Retinal pigment epithelial cell (primary cell): ENCODE measurements at regions not wholly inside any gene's neighbourhood (a gene's known extent, or its start where the extent isn't known, plus 50 kb on each side); places are given as distances from the start of the nearest gene placed in this dataset.

Experiments
- DNase-seq: peaks from one replicate; pipeline ENCODE4 v3.0.0-alpha.2; 2010; ENCODE audit warnings: low read depth
- H3K4me3 ChIP-seq: 2 replicates; pipeline ENCODE4 v1.5.1; 2011; ENCODE audit warnings: mild to moderate bottlenecking, low read length, control low read depth, moderate library complexity
- TF ChIP-seq, protein P1 (sequence below): conservative IDR thresholded peaks from 2 replicates; pipeline ENCODE4 v1.5.1; 2011; ENCODE audit warnings: low read depth, low read length, control low read depth, inconsistent platforms

DNA sequence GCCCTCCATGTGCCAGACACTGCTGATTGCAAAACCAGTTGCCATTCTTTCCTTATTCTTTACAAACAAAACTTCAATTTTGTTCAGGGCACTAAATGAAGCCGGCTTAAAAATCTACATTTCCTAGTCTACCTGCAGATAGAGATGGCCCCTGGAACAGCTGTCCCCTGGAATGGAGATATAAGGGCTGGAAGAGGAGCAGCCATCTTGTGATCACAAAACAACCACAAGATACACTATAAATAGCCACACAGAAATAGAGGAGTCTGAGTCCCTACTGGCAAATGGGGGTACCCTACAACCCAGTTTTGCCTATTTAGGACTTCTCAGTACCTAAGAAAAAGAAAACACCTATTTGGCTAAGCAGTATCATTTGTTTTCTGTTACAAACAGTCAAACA, 115.9 kb upstream of the BEND6 start:
- DNase-seq: no peak
- no peak overlapping the region for H3K4me3 ChIP-seq
- TF ChIP-seq, protein P1, sequence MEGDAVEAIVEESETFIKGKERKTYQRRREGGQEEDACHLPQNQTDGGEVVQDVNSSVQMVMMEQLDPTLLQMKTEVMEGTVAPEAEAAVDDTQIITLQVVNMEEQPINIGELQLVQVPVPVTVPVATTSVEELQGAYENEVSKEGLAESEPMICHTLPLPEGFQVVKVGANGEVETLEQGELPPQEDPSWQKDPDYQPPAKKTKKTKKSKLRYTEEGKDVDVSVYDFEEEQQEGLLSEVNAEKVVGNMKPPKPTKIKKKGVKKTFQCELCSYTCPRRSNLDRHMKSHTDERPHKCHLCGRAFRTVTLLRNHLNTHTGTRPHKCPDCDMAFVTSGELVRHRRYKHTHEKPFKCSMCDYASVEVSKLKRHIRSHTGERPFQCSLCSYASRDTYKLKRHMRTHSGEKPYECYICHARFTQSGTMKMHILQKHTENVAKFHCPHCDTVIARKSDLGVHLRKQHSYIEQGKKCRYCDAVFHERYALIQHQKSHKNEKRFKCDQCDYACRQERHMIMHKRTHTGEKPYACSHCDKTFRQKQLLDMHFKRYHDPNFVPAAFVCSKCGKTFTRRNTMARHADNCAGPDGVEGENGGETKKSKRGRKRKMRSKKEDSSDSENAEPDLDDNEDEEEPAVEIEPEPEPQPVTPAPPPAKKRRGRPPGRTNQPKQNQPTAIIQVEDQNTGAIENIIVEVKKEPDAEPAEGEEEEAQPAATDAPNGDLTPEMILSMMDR: no peak

GRCh38 chr6:56838016-56838555, 116.8 kb upstream of the BEND6 start:
- H3K4me3 ChIP-seq: no peak overlapping the region
- DNase-seq: no peak
- TF ChIP-seq, protein P1: no peak

DNA sequence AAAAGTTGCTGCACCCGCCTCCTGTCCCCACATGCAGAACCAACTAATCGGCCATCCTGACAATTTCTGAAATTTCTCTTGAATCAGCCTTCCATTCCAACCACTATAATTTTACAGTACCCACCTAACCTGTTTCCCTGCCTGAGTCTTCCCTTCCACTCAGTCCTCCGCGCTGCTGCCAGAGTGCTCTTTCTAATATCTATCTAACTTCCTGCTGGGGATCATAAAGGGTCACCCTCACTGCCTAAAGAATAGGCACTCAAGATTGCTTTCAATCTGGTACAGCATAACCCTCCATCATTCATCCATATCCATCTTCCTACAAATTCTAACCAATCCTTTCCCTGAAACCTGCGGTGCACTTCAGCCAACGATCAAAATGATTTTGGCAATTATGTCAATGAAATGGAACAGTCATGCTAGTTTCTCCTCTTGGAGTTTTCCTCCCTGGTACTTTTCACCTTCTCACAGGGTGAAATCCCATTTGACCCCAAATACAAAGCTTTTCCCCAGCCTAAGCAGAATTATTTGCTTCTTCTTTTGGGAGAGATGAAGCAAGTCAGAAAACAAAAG, 117.5 kb upstream of the BEND6 start:
- H3K4me3 ChIP-seq: no peak overlapping the region
- no peak for DNase-seq
- TF ChIP-seq, protein P1: no peak

- DNase-seq: no peak
- no peak overlapping the region for H3K4me3 ChIP-seq
- TF ChIP-seq, protein P1: no peak
These were observed 119.3 kb upstream of the BEND6 start for GRCh38 chr6:56835612-56836011.

- TF ChIP-seq, protein P1: no peak
- no peak overlapping the region for H3K4me3 ChIP-seq
- DNase-seq: no peak
These were observed 121.0 kb upstream of the BEND6 start for GRCh38 chr6:56833873-56834272.

- no peak overlapping the region for H3K4me3 ChIP-seq
- no peak for DNase-seq
- TF ChIP-seq, protein P1: no peak
These were observed 121.6 kb upstream of the BEND6 start for GRCh38 chr6:56833127-56833791.

- H3K4me3 ChIP-seq: no peak overlapping the region
- TF ChIP-seq, protein P1: no peak
- no peak for DNase-seq
These were observed 122.7 kb upstream of the BEND6 start for GRCh38 chr6:56832225-56832624.
